ENCODE measurements at regions not wholly inside any gene's neighbourhood (a gene's known extent, or its start where the extent isn't known, plus 50 kb on each side); places are given as distances from the start of the nearest gene placed in this dataset.

DNA sequence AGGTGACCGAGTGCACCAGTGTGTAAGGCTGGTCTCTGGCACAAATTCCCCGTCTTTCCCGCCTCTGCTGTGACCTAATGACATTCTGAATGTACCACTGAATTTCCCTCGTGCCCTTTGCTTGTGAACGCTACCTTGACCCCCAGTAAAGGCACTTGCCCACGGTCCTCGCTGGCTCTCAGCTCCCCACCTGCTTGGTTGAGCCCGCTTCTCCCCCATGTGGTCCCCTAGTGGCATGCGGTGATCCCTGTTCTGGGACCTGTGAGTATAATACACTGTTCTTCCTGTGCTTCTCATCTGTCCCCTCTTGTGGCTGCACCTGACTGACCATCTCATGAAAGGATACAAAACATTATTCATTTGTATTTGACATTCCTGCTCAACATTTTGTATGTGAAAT, 495.7 kb downstream of the INHBA start:
- Mint-ChIP-seq H3K27ac (no peak overlapping the region), H3K36me3 (ENCODE audit: low read depth) (no peaks in the 10 kb centered on the region), H3K27me3 (ENCODE audit: low read depth) (no peaks in the 10 kb centered on the region)

DNA sequence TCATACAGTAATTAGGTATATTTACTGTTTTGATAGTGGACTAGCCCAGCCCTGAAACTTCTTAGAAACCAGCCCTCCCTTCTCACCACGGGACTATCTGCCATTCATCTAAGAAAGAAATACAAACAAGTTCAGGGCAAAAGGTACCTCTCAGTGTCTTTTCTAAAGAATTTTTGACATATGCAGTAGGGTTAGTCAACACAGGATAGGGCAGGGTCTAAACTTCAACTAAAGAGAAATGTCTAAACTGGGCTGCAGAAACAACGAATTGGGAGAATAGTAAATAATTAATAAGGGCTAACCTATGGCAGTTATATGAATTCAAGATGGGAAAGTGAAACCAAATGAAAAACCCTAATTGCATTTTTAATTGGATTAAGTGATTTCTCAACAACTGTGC, 496.6 kb downstream of the INHBA start:
- Mint-ChIP-seq H3K36me3 (ENCODE audit: low read depth) (no peaks in the 10 kb centered on the region), H3K9me3 (no peaks in the 10 kb centered on the region), H3K27ac (no peak overlapping the region), H3K27me3 (ENCODE audit: low read depth) (no peaks in the 10 kb centered on the region), H3K4me1 (ENCODE audit: low read depth) (no peaks in the 10 kb centered on the region), H3K4me3 (no peak overlapping the region)

More for the DNA sequence above, 495.7 kb downstream of the INHBA start:
- Mint-ChIP-seq H3K4me1 (ENCODE audit: low read depth) (no peaks in the 10 kb centered on the region), H3K9me3 (no peaks in the 10 kb centered on the region), H3K4me3 (no peak overlapping the region)

DNA sequence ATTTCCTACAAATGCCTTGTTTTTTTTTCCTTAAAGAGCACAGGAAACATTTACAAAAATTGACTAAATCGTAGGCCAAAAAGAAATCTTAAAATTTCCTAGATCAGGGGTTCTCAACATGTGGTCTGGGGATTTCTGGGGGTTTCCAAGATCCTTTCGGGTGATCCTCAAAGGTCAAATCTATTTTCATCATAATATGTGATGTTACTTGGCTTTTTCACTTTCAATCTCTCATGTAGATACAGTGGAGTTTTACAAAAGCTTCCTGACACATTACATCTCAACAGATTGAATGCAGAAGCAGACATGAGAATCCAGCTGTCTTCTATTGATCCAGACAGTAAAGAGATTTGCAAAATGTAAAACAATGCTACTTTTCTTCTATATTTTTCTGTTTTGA, 497.3 kb downstream of the INHBA start:
- no peaks in the 10 kb centered on the region for H3K27me3 Mint-ChIP-seq (ENCODE audit: low read depth)
- H3K4me3 Mint-ChIP-seq, result no peak overlapping the region
- H3K4me1 Mint-ChIP-seq (ENCODE audit: low read depth), result no peaks in the 10 kb centered on the region
- no peaks in the 10 kb centered on the region for H3K9me3 Mint-ChIP-seq
- H3K27ac Mint-ChIP-seq, result no peak overlapping the region
- no peaks in the 10 kb centered on the region for H3K36me3 Mint-ChIP-seq (ENCODE audit: low read depth)

DNA sequence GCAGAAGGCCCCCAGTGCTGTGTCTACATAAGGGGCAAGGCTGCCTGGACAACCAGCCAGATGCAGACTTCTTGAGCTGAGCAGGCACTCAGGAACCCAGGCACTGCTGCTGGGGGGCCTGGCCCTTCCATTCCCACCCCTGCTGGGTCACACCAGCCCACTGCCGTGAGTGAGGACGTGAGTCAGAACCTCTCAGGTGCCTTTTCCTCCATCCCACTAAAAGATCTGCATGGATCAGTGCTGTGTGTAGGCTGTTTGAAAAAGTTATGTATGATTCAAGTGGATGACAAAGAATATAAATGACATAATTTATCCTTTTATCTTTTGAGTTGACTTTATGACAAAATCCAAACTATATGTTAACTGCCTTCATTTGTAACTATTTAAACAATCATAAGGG, 499.3 kb downstream of the INHBA start:
- no peak overlapping the region for H3K27ac Mint-ChIP-seq
- no peaks in the 10 kb centered on the region for H3K4me1 Mint-ChIP-seq (ENCODE audit: low read depth)
- peaks cover 5% of the 10 kb centered on the region for H3K9me3 Mint-ChIP-seq
- H3K27me3 Mint-ChIP-seq (ENCODE audit: low read depth), result no peaks in the 10 kb centered on the region
- H3K4me3 Mint-ChIP-seq, result no peak overlapping the region
- H3K36me3 Mint-ChIP-seq (ENCODE audit: low read depth), result no peaks in the 10 kb centered on the region

DNA sequence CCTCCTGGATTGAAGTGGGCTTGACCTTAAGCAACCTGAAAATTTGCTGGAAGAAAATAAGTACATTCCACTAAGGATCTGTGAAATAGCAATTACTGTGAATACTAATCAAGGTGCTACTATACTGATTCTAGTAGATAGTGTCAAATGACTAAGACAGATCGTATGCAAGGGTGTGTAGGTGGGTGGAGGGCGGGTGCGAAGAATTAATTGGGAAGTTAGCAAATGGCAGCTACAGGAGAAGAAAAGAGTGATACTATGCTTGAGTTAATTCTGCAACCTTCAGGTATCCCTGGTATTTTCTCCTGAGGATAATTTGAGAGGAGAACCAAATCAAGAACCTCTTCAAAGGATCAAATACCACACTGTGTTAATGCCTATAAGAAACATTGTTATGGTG, 501.9 kb downstream of the INHBA start:
- Mint-ChIP-seq H3K9me3 (peaks cover 5% of the 10 kb centered on the region), H3K27me3 (ENCODE audit: low read depth) (no peaks in the 10 kb centered on the region), H3K27ac (no peak overlapping the region), H3K36me3 (ENCODE audit: low read depth) (no peaks in the 10 kb centered on the region), H3K4me1 (ENCODE audit: low read depth) (no peaks in the 10 kb centered on the region), H3K4me3 (no peak overlapping the region)

DNA sequence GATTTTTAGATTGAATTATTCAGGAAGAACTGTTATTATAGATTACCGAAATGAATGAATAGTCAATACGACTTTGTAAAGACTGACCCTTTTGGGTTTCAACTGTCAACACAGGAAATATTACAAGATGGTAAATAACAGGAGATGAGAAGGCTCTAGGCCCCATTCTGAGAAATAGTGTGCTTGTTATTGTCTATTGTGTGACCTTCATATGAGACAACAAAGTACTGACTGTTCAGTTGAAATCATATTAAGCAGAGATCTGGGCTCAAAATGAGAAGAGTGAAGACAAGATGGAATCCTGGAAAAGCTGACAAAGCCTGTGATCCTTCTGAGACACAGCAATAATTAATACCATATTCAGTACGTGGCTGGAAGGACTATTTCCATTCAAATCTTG, 503.8 kb downstream of the INHBA start:
- Mint-ChIP-seq H3K4me1 (ENCODE audit: low read depth) (no peaks in the 10 kb centered on the region), H3K9me3 (peaks cover 5% of the 10 kb centered on the region), H3K4me3 (no peak overlapping the region), H3K27ac (no peak overlapping the region), H3K27me3 (ENCODE audit: low read depth) (no peaks in the 10 kb centered on the region), H3K36me3 (ENCODE audit: low read depth) (no peaks in the 10 kb centered on the region)

DNA sequence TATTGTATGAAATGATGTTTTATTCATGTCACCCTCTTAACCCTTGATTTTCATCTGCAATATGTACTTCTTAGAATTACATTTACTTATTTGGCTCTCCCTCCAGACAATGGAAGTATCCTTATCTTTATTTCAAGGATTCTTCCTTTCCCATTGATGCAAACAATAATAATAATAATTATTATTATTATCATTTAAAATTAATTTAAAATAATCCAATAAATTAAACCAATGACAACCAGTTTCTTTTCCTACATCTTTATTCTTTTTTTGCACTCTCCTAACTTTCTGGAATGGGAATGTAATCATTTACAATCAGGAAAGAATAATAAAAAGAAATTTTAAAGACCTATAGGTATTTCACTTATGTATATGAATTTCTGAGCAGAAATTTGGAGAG, 504.4 kb downstream of the INHBA start:
- Mint-ChIP-seq H3K36me3 (ENCODE audit: low read depth) (no peaks in the 10 kb centered on the region), H3K9me3 (peaks cover 5% of the 10 kb centered on the region), H3K4me3 (no peak overlapping the region), H3K27ac (no peak overlapping the region), H3K27me3 (ENCODE audit: low read depth) (no peaks in the 10 kb centered on the region), H3K4me1 (ENCODE audit: low read depth) (no peaks in the 10 kb centered on the region)

DNA sequence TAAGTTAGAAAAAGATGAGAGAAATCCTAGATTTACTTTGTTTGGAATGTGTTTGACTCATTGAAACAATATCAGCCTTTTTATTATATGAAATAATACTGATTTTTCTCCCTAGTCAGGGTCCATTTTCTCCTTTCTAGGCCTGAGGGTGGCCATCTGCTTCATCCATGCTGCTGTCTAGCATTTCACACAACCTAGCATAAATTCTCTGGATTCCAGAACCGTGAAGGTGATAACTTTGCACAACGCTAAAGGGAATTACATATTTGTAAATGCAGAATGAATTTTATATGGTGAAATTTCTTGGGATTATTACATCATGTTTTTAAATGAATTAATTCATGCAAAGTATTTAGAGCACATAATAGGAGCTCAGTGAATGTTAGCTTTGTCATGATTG, 505.1 kb downstream of the INHBA start:
- no peaks in the 10 kb centered on the region for H3K4me1 Mint-ChIP-seq (ENCODE audit: low read depth)
- H3K9me3 Mint-ChIP-seq, result peaks cover 5% of the 10 kb centered on the region
- no peak overlapping the region for H3K27ac Mint-ChIP-seq
- no peaks in the 10 kb centered on the region for H3K27me3 Mint-ChIP-seq (ENCODE audit: low read depth)
- no peaks in the 10 kb centered on the region for H3K36me3 Mint-ChIP-seq (ENCODE audit: low read depth)
- no peak overlapping the region for H3K4me3 Mint-ChIP-seq

DNA sequence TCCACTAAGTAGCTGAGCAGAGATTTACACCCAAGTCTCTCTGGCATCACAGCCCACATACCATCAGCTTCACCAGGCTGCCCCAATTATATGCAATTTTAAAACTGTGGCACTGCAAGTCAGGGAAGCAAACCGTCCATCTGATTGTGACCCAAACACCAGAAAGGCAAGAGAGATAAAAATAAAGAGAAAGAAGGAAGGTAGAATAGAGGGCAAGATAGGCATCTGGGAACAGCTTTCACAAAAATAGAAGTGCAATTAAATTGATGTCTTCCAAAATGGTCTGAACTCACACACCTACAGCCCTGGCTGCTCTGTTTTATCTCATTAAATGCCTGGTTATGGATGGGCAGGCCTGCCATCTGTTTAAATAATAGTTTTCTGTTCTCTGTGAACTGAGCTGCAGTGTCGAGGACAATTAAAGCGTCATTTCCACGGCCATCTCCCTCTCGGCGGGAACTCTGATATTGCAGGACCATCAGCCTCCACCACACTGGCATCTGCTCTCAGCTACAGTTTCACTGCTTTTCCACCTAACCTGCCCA, 509.1 kb downstream of the INHBA start:
- H3K36me3 Mint-ChIP-seq (ENCODE audit: low read depth), result no peaks in the 10 kb centered on the region
- no peaks in the 10 kb centered on the region for H3K27me3 Mint-ChIP-seq (ENCODE audit: low read depth)
- H3K9me3 Mint-ChIP-seq, result no peaks in the 10 kb centered on the region
- no peaks in the 10 kb centered on the region for H3K4me1 Mint-ChIP-seq (ENCODE audit: low read depth)
- no peak overlapping the region for H3K27ac Mint-ChIP-seq
- no peak overlapping the region for H3K4me3 Mint-ChIP-seq

DNA sequence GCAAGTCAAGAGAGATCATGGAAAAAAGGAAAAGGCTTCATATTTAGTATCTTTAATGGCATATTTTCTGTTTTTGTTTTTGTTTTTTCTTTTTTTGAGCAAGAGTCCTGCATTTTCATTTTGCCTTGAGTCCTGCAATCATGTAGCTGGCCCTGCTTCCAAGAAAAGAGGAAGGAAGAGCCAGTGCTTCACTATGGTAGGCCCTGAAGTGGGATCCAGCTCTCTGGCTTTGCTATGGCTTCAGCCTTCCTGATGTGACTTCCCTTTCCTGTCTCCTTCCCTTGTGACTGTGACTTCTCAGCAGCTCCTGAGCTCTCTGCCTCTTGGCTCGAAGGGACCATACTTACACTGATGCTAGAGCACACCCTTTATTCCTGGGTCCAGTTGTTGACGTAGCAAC, 512.3 kb downstream of the INHBA start:
- no peaks in the 10 kb centered on the region for H3K27me3 Mint-ChIP-seq (ENCODE audit: low read depth)
- H3K4me3 Mint-ChIP-seq, result no peak overlapping the region
- H3K4me1 Mint-ChIP-seq (ENCODE audit: low read depth), result no peaks in the 10 kb centered on the region
- no peaks in the 10 kb centered on the region for H3K36me3 Mint-ChIP-seq (ENCODE audit: low read depth)
- H3K9me3 Mint-ChIP-seq, result peaks cover 3% of the 10 kb centered on the region
- no peak overlapping the region for H3K27ac Mint-ChIP-seq

DNA sequence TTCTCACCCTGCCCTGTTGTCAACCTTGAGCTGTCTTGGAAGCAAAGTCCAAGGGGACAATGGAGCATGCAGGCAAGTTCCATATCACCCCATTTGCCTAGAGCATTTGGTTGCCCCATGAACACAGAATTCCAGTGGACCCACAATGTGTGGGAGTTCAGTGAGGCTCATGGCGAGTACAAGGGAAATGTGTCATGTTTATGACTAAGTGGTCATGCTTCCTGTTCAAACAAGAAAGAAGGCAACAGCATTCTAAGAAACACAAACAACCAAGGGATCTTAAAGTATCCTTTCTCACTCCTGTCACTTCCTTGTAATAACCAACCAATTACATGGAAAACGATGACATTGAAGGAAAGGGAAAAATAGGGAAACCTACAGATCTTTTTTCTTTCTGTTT, 513.0 kb downstream of the INHBA start:
- Mint-ChIP-seq H3K27ac (no peak overlapping the region), H3K4me3 (no peak overlapping the region), H3K4me1 (ENCODE audit: low read depth) (no peaks in the 10 kb centered on the region), H3K36me3 (ENCODE audit: low read depth) (no peaks in the 10 kb centered on the region), H3K9me3 (peaks cover 3% of the 10 kb centered on the region), H3K27me3 (ENCODE audit: low read depth) (no peaks in the 10 kb centered on the region)

DNA sequence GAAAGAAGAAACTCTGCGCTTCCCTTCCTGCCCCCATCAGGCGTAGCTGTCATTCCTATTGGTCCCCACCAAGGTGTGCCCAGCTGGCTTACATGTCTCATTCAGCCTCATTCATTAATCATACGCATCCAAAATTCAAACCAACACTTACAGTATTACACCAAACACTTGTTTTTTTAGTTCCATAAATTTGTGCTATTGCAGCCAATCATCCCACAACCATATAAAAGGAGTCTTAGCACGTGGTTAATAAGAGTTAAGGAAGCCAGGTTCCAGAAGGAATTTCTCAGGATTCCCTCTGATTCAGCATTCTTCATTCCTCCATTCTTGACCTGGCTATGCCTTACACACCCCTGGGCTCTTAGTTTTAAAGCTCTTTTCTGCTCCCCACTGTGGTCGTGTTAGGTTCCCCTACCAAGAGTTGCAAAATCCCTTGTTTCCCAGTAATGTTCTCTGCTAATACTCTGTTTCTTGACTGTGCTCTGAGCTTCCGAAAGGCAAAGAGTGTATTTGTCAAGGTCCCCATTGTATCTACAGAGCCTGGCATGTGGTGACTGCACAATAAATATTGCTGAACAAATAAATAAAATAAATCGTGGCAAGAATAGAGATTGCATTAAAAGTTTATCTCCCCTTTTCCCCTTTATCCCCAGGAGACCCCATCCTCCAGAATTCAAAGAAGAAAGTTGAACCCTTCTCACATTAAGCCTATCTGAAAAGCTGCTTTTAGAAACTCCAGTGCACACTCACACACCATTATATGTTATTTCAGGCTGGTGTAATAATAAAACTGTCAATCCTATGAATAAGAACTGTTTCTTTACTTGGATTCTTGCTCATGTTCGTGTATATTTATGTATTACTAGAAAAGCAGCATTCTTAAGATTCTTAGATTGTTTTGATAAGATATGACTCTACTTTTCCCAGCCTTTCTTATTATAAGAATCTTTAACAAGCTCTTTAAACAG, 514.4 kb downstream of the INHBA start:
- H3K27ac Mint-ChIP-seq, result no peak overlapping the region
- H3K4me3 Mint-ChIP-seq, result no peak overlapping the region
- no peaks in the 10 kb centered on the region for H3K36me3 Mint-ChIP-seq (ENCODE audit: low read depth)
- H3K9me3 Mint-ChIP-seq, result peaks cover 3% of the 10 kb centered on the region
- H3K4me1 Mint-ChIP-seq (ENCODE audit: low read depth), result no peaks in the 10 kb centered on the region
- H3K27me3 Mint-ChIP-seq (ENCODE audit: low read depth), result no peaks in the 10 kb centered on the region

DNA sequence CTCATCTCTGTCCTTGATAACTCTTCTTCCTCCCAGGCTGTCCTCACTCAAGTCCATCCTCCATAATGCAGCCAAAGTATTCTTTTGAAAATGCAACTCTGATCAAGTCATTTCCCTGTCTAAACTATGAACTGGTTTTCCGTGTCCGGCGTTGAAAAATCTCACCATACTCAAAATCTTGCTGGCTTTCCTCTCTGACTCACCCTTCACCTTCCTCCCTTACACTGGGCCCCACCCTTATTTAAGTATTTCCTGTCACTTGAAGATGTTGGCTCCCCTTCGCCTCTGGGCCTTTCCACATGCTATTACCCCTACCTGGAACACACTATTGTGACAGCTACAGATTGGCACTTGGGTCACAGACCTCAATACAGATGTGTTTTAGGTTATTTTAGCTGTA, 515.6 kb downstream of the INHBA start:
- Mint-ChIP-seq H3K36me3 (ENCODE audit: low read depth) (no peaks in the 10 kb centered on the region), H3K27me3 (ENCODE audit: low read depth) (no peaks in the 10 kb centered on the region), H3K4me1 (ENCODE audit: low read depth) (no peaks in the 10 kb centered on the region), H3K4me3 (no peak overlapping the region), H3K27ac (no peak overlapping the region), H3K9me3 (peaks cover 3% of the 10 kb centered on the region)

DNA sequence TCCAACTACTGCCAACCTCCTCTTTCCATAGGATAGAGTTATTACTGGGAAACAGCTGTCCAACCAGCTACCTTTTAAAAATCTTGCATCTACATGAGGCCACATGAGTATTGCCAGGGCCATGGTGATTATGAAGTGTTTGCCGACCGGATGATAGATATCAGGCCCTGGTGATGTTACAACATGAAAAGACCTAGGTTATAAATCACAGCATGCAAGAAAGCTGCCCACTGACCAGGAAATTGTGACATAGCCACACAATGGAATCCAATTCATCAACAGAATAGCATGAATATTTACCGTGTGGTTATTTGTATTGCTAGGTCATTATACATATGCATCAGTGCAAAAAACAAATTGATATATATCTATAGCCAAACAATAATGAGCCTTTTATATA, 517.0 kb downstream of the INHBA start:
- Mint-ChIP-seq H3K4me1 (ENCODE audit: low read depth) (no peaks in the 10 kb centered on the region), H3K9me3 (peaks cover 3% of the 10 kb centered on the region), H3K27me3 (ENCODE audit: low read depth) (no peaks in the 10 kb centered on the region), H3K4me3 (no peak overlapping the region), H3K27ac (no peak overlapping the region), H3K36me3 (ENCODE audit: low read depth) (no peaks in the 10 kb centered on the region)

DNA sequence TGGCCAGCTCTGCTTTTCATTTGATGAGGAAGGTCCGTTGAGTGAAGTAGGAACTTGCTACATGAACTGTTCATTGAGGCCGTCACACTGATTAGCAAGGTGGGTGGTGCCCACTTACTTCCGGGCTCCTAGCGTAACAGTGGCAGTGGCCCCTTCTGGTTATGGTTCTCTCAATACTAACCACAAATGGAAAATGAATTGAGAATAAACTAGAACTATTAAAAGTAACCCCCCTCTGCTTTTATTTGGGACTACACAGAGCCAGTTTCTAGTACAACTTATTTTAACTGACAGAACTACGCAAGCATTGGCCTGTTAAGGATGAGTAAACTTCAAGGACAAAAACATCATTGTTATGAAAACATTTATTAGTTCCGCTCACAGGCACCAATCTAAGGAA, 519.1 kb downstream of the INHBA start:
- no peaks in the 10 kb centered on the region for H3K27me3 Mint-ChIP-seq (ENCODE audit: low read depth)
- H3K36me3 Mint-ChIP-seq (ENCODE audit: low read depth), result no peaks in the 10 kb centered on the region
- peaks cover 3% of the 10 kb centered on the region for H3K9me3 Mint-ChIP-seq
- H3K4me3 Mint-ChIP-seq, result no peak overlapping the region
- no peaks in the 10 kb centered on the region for H3K4me1 Mint-ChIP-seq (ENCODE audit: low read depth)
- no peak overlapping the region for H3K27ac Mint-ChIP-seq
